ENCODE measurements at regions not wholly inside any gene's neighbourhood (a gene's known extent, or its start where the extent isn't known, plus 50 kb on each side); places are given as distances from the start of the nearest gene placed in this dataset.

- ATAC-seq = no peak
- H3K27me3 Mint-ChIP-seq = peaks cover 5 to 17% (median 10%) of the 10 kb centered on the region in 5 donors
- CTCF ChIA-PET = no interaction called here
- no peaks in the 10 kb centered on the region for H3K4me1 Mint-ChIP-seq
- no peaks in the 10 kb centered on the region for H3K36me3 Mint-ChIP-seq
- no peak overlapping the region for H3K27ac Mint-ChIP-seq
- DNase-seq = no peak
- H3K4me3 Mint-ChIP-seq = no peak overlapping the region
- POLR2A ChIA-PET = no interaction called here
- Histone ChIP-seq H3K36me3 (ENCODE audit: control insufficient read depth in 2 of 3, insufficient read depth in 3 of 3, low read length in 3 of 3) (no peaks in the 10 kb centered on the region), H3K27me3 (ENCODE audit: control insufficient read depth in 2 of 2, insufficient read depth in 2 of 2, low read length in 2 of 2) (no peaks in the 10 kb centered on the region), H3K9me3 (ENCODE audit: control insufficient read depth in 2 of 3, low read length in 3 of 3) (no peaks in the 10 kb centered on the region), H3K4me1 (ENCODE audit: control insufficient read depth in 2 of 2, insufficient read depth in 2 of 2, low read length in 2 of 2) (no peaks in the 10 kb centered on the region), H3K4me3 (ENCODE audit: low read length) (no peak overlapping the region), H3K27ac (ENCODE audit: low read depth, low read length) (no peak overlapping the region)
- H3K9me3 Mint-ChIP-seq = no peaks in the 10 kb centered on the region
- intact Hi-C loops (cut with micrococcal nuclease) = no loop called here
Observed at GRCh38 chr1:9481048-9481447, 58.2 kb upstream of the SLC25A33 start.

GRCh38 chr1:9482403-9482802 lies 56.9 kb upstream of the SLC25A33 start:
- intact Hi-C loops (cut with micrococcal nuclease) = no loop called here
- Histone ChIP-seq H3K9me3 (ENCODE audit: control insufficient read depth in 2 of 3, low read length in 3 of 3) (no peaks in the 10 kb centered on the region), H3K4me1 (ENCODE audit: control insufficient read depth in 2 of 2, insufficient read depth in 2 of 2, low read length in 2 of 2) (no peaks in the 10 kb centered on the region), H3K27me3 (ENCODE audit: control insufficient read depth in 2 of 2, insufficient read depth in 2 of 2, low read length in 2 of 2) (no peaks in the 10 kb centered on the region), H3K36me3 (ENCODE audit: control insufficient read depth in 2 of 3, insufficient read depth in 3 of 3, low read length in 3 of 3) (no peaks in the 10 kb centered on the region), H3K4me3 (ENCODE audit: low read length) (no peak overlapping the region), H3K27ac (ENCODE audit: low read depth, low read length) (no peak overlapping the region)
- no peak overlapping the region for H3K27ac Mint-ChIP-seq
- H3K9me3 Mint-ChIP-seq = no peaks in the 10 kb centered on the region
- peaks cover 4 to 13% (median 6%) of the 10 kb centered on the region in 5 donors for H3K27me3 Mint-ChIP-seq
- CTCF ChIA-PET = no interaction called here
- no peaks in the 10 kb centered on the region for H3K4me1 Mint-ChIP-seq
- DNase-seq = no peak
- no peak overlapping the region for H3K4me3 Mint-ChIP-seq
- POLR2A ChIA-PET = no interaction called here
- H3K36me3 Mint-ChIP-seq = no peaks in the 10 kb centered on the region
- no peak for ATAC-seq

GRCh38 chr1:9482816-9483572 lies 56.3 kb upstream of the SLC25A33 start:
- POLR2A ChIA-PET = no interaction called here
- H3K27ac Mint-ChIP-seq = no peak overlapping the region
- Histone ChIP-seq H3K27ac (ENCODE audit: low read depth, low read length) (no peak overlapping the region), H3K4me1 (ENCODE audit: control insufficient read depth in 2 of 2, insufficient read depth in 2 of 2, low read length in 2 of 2) (no peaks in the 10 kb centered on the region), H3K27me3 (ENCODE audit: control insufficient read depth in 2 of 2, insufficient read depth in 2 of 2, low read length in 2 of 2) (no peaks in the 10 kb centered on the region), H3K9me3 (ENCODE audit: control insufficient read depth in 2 of 3, low read length in 3 of 3) (no peaks in the 10 kb centered on the region), H3K4me3 (ENCODE audit: low read length) (no peak overlapping the region), H3K36me3 (ENCODE audit: control insufficient read depth in 2 of 3, insufficient read depth in 3 of 3, low read length in 3 of 3) (no peaks in the 10 kb centered on the region)
- DNase-seq (no peak), ATAC-seq (no peak)
- H3K4me1 Mint-ChIP-seq = no peaks in the 10 kb centered on the region
- H3K36me3 Mint-ChIP-seq = no peaks in the 10 kb centered on the region
- H3K4me3 Mint-ChIP-seq = no peak overlapping the region
- intact Hi-C loops (cut with micrococcal nuclease) = no loop called here
- H3K27me3 Mint-ChIP-seq = peaks cover 4 to 13% (median 6%) of the 10 kb centered on the region in 5 donors
- no peaks in the 10 kb centered on the region for H3K9me3 Mint-ChIP-seq
- CTCF ChIA-PET = no interaction called here

GRCh38 chr1:9486466-9487140 lies 52.7 kb upstream of the SLC25A33 start:
- no peaks in the 10 kb centered on the region for H3K36me3 ChIP-seq (ENCODE audit: control insufficient read depth in 2 of 3, insufficient read depth in 3 of 3, low read length in 3 of 3)
- ChIA-PET POLR2A (no interaction called here), CTCF (interaction anchor here (0.6 to 0.7 kb wide), 2 partner anchors 197 to 1414 kb away, joined by 3 to 7 read pairs; no protein-coding TSS in a partner anchor)
- intact Hi-C loops (cut with micrococcal nuclease) = no loop called here
- peaks cover 0 to 4% of the 10 kb centered on the region in 2 donors for H3K4me1 ChIP-seq (ENCODE audit: control insufficient read depth in 2 of 2, insufficient read depth in 2 of 2, low read length in 2 of 2)
- peaks cover 0 to 4% (median 0%) of the 10 kb centered on the region in 7 donors for H3K4me1 Mint-ChIP-seq
- no peak overlapping the region for H3K27ac ChIP-seq (ENCODE audit: low read depth, low read length)
- H3K27me3 Mint-ChIP-seq = peaks cover 5 to 17% (median 10%) of the 10 kb centered on the region in 5 donors
- H3K9me3 Mint-ChIP-seq = peaks cover 0 to 2% (median 0%) of the 10 kb centered on the region in 11 donors
- H3K4me3 Mint-ChIP-seq = no peak overlapping the region
- H3K27ac Mint-ChIP-seq = peak overlapping the region in 1 of 9 donors; percentile 75
- DNase-seq = no peak
- H3K27me3 ChIP-seq (ENCODE audit: control insufficient read depth in 2 of 2, insufficient read depth in 2 of 2, low read length in 2 of 2) = no peaks in the 10 kb centered on the region
- no peak overlapping the region for H3K4me3 ChIP-seq (ENCODE audit: low read length)
- no peaks in the 10 kb centered on the region for H3K36me3 Mint-ChIP-seq
- no peaks in the 10 kb centered on the region for H3K9me3 ChIP-seq (ENCODE audit: control insufficient read depth in 2 of 3, low read length in 3 of 3)
- no peak for ATAC-seq

Measured in naive thymus-derived CD4-positive, alpha-beta T cell (primary cell).